ENCODE measurements at regions not wholly inside any gene's neighbourhood (a gene's known extent, or its start where the extent isn't known, plus 50 kb on each side); places are given as distances from the start of the nearest gene placed in this dataset.

GRCh38 chr4:95619525-95620443 is 71.0 kb upstream of the UNC5C start:
- H3K36me3 ChIP-seq (ENCODE audit: insufficient read depth, low read depth, low read length) = no peaks in the 10 kb centered on the region
- no peak overlapping the region for H3K4me3 ChIP-seq (ENCODE audit: low read length)
- H3K4me1 ChIP-seq (ENCODE audit: insufficient read depth, low read length) = no peaks in the 10 kb centered on the region
- no peak overlapping the region for H3K9ac ChIP-seq (ENCODE audit: low read depth, low read length)
- H3K27me3 ChIP-seq (ENCODE audit: insufficient read depth, low read length) = no peaks in the 10 kb centered on the region
- no peaks in the 10 kb centered on the region for H3K9me3 ChIP-seq (ENCODE audit: insufficient read depth, low read depth, low read length)
- H3K27ac ChIP-seq (ENCODE audit: low read length) = no peak overlapping the region

GRCh38 chr4:95614684-95615205 is 66.0 kb upstream of the UNC5C start:
- Histone ChIP-seq H3K9me3 (ENCODE audit: insufficient read depth, low read depth, low read length) (no peaks in the 10 kb centered on the region), H3K4me1 (ENCODE audit: insufficient read depth, low read length) (no peaks in the 10 kb centered on the region), H3K36me3 (ENCODE audit: insufficient read depth, low read depth, low read length) (no peaks in the 10 kb centered on the region), H3K4me3 (ENCODE audit: low read length) (no peak overlapping the region), H3K9ac (ENCODE audit: low read depth, low read length) (no peak overlapping the region), H3K27ac (ENCODE audit: low read length) (no peak overlapping the region), H3K27me3 (ENCODE audit: insufficient read depth, low read length) (no peaks in the 10 kb centered on the region)

- Histone ChIP-seq H3K27me3 (ENCODE audit: insufficient read depth, low read length) (no peaks in the 10 kb centered on the region), H3K9ac (ENCODE audit: low read depth, low read length) (no peak overlapping the region), H3K9me3 (ENCODE audit: insufficient read depth, low read depth, low read length) (no peaks in the 10 kb centered on the region), H3K36me3 (ENCODE audit: insufficient read depth, low read depth, low read length) (no peaks in the 10 kb centered on the region), H3K4me1 (ENCODE audit: insufficient read depth, low read length) (no peaks in the 10 kb centered on the region), H3K27ac (ENCODE audit: low read length) (no peak overlapping the region), H3K4me3 (ENCODE audit: low read length) (no peak overlapping the region)
These were observed 61.3 kb upstream of the UNC5C start for GRCh38 chr4:95610061-95610569.

- Histone ChIP-seq H3K9me3 (ENCODE audit: insufficient read depth, low read depth, low read length) (no peaks in the 10 kb centered on the region), H3K4me3 (ENCODE audit: low read length) (no peak overlapping the region), H3K9ac (ENCODE audit: low read depth, low read length) (no peak overlapping the region)
These were observed 58.0 kb upstream of the UNC5C start for GRCh38 chr4:95606739-95607138.

GRCh38 chr4:95603393-95603792 is 54.6 kb upstream of the UNC5C start:
- no peak overlapping the region for H3K9ac ChIP-seq (ENCODE audit: low read depth, low read length)
- no peak overlapping the region for H3K4me3 ChIP-seq (ENCODE audit: low read length)
- no peaks in the 10 kb centered on the region for H3K36me3 ChIP-seq (ENCODE audit: insufficient read depth, low read depth, low read length)
- H3K27ac ChIP-seq (ENCODE audit: low read length) = no peak overlapping the region
- no peaks in the 10 kb centered on the region for H3K9me3 ChIP-seq (ENCODE audit: insufficient read depth, low read depth, low read length)
- H3K27me3 ChIP-seq (ENCODE audit: insufficient read depth, low read length) = no peaks in the 10 kb centered on the region
- H3K4me1 ChIP-seq (ENCODE audit: insufficient read depth, low read length) = no peaks in the 10 kb centered on the region

More at GRCh38 chr4:95606739-95607138, 58.0 kb upstream of the UNC5C start:
- Histone ChIP-seq H3K36me3 (ENCODE audit: insufficient read depth, low read depth, low read length) (no peaks in the 10 kb centered on the region), H3K4me1 (ENCODE audit: insufficient read depth, low read length) (no peaks in the 10 kb centered on the region), H3K27me3 (ENCODE audit: insufficient read depth, low read length) (no peaks in the 10 kb centered on the region), H3K27ac (ENCODE audit: low read length) (no peak overlapping the region)

- H3K9me3 ChIP-seq (ENCODE audit: insufficient read depth, low read depth, low read length) = no peaks in the 10 kb centered on the region
- no peak overlapping the region for H3K4me3 ChIP-seq (ENCODE audit: low read length)
- no peaks in the 10 kb centered on the region for H3K4me1 ChIP-seq (ENCODE audit: insufficient read depth, low read length)
- no peaks in the 10 kb centered on the region for H3K36me3 ChIP-seq (ENCODE audit: insufficient read depth, low read depth, low read length)
- no peak overlapping the region for H3K9ac ChIP-seq (ENCODE audit: low read depth, low read length)
- H3K27me3 ChIP-seq (ENCODE audit: insufficient read depth, low read length) = no peaks in the 10 kb centered on the region
- no peak overlapping the region for H3K27ac ChIP-seq (ENCODE audit: low read length)
These were observed 54.1 kb upstream of the UNC5C start for GRCh38 chr4:95602872-95603271.

- no peak overlapping the region for H3K4me3 ChIP-seq (ENCODE audit: low read length)
- H3K27me3 ChIP-seq (ENCODE audit: insufficient read depth, low read length) = no peaks in the 10 kb centered on the region
- H3K27ac ChIP-seq (ENCODE audit: low read length) = no peak overlapping the region
- no peaks in the 10 kb centered on the region for H3K9me3 ChIP-seq (ENCODE audit: insufficient read depth, low read depth, low read length)
- H3K4me1 ChIP-seq (ENCODE audit: insufficient read depth, low read length) = no peaks in the 10 kb centered on the region
- H3K9ac ChIP-seq (ENCODE audit: low read depth, low read length) = no peak overlapping the region
- H3K36me3 ChIP-seq (ENCODE audit: insufficient read depth, low read depth, low read length) = no peaks in the 10 kb centered on the region
These were observed 52.6 kb upstream of the UNC5C start for GRCh38 chr4:95601356-95601755.

GRCh38 chr4:95599777-95600400 is 51.1 kb upstream of the UNC5C start:
- no peaks in the 10 kb centered on the region for H3K36me3 ChIP-seq (ENCODE audit: insufficient read depth, low read depth, low read length)
- no peak overlapping the region for H3K9ac ChIP-seq (ENCODE audit: low read depth, low read length)
- H3K9me3 ChIP-seq (ENCODE audit: insufficient read depth, low read depth, low read length) = no peaks in the 10 kb centered on the region
- no peaks in the 10 kb centered on the region for H3K4me1 ChIP-seq (ENCODE audit: insufficient read depth, low read length)
- no peak overlapping the region for H3K27ac ChIP-seq (ENCODE audit: low read length)
- no peak overlapping the region for H3K4me3 ChIP-seq (ENCODE audit: low read length)
- H3K27me3 ChIP-seq (ENCODE audit: insufficient read depth, low read length) = no peaks in the 10 kb centered on the region

Measured in iPS-20b (cell line).